Mesendoderm (in vitro differentiated cells): ENCODE measurements at regions not wholly inside any gene's neighbourhood (a gene's known extent, or its start where the extent isn't known, plus 50 kb on each side); places are given as distances from the start of the nearest gene placed in this dataset.

Experiments used
- DNase-seq: peaks from one replicate; pipeline ENCODE4 v3.0.0; 2013
- H2AK5ac ChIP-seq: 2 replicates; pipeline ENCODE4 v1.6.1; 2013; ENCODE audit warnings: low read length, inconsistent platforms
- H2BK120ac ChIP-seq: 2 replicates; pipeline ENCODE4 v1.6.1; 2013; ENCODE audit warnings: low read depth, mild to moderate bottlenecking, low read length, moderate library complexity, mixed read lengths
- H2BK15ac ChIP-seq: replicated peaks from 2 replicates; pipeline ENCODE4 v1.6.1; 2013; ENCODE audit warnings: low read depth, mild to moderate bottlenecking, moderate library complexity
- H2BK5ac ChIP-seq: 2 replicates; pipeline ENCODE4 v1.6.1; 2013; ENCODE audit warnings: low read length, inconsistent platforms
- H3K18ac ChIP-seq: 2 replicates; pipeline ENCODE4 v1.6.1; 2013; ENCODE audit warnings: mild to moderate bottlenecking, low read length, mixed read lengths
- H3K23ac ChIP-seq: one replicate; pipeline ENCODE4 v1.6.1; 2013; ENCODE audit warnings: low read length
- H3K27ac ChIP-seq: 2 replicates; pipeline ENCODE4 v1.5.1; 2013; ENCODE audit warnings: low read depth, mild to moderate bottlenecking, inconsistent platforms, low read length, moderate library complexity
- H3K27me3 ChIP-seq: 2 replicates; pipeline ENCODE4 v1.6.1; 2013; ENCODE audit warnings: low read length, control low read depth, mild to moderate bottlenecking, inconsistent platforms; ENCODE audit not compliant: insufficient read depth, poor library complexity
- H3K36me3 ChIP-seq: 2 replicates; pipeline ENCODE4 v1.6.1; 2013; ENCODE audit warnings: low read length, inconsistent platforms; ENCODE audit not compliant: control insufficient read depth, insufficient read depth
- H3K4ac ChIP-seq: one replicate; pipeline ENCODE4 v1.6.1; 2013; ENCODE audit warnings: low read depth, mild to moderate bottlenecking, low read length, moderate library complexity
- H3K4me1 ChIP-seq: 2 replicates; pipeline ENCODE4 v1.6.1; 2013; ENCODE audit warnings: low read depth, low read length, inconsistent platforms; ENCODE audit not compliant: control insufficient read depth
- H3K4me2 ChIP-seq: 2 replicates; pipeline ENCODE4 v1.6.1; 2013; ENCODE audit warnings: low read length
- H3K4me3 ChIP-seq: 2 replicates; pipeline ENCODE4 v1.5.1; 2013; ENCODE audit warnings: mild to moderate bottlenecking, low read length
- H3K56ac ChIP-seq: one replicate; pipeline ENCODE4 v1.6.1; 2013; ENCODE audit warnings: low read length
- H3K79me1 ChIP-seq: 2 replicates; pipeline ENCODE4 v1.6.1; 2013; ENCODE audit warnings: low read length, inconsistent platforms
- H3K79me2 ChIP-seq: 2 replicates; pipeline ENCODE4 v1.6.1; 2013; ENCODE audit warnings: mild to moderate bottlenecking, low read length; ENCODE audit not compliant: control insufficient read depth, insufficient read depth
- H3K9ac ChIP-seq: 2 replicates; pipeline ENCODE4 v1.6.1; 2013; ENCODE audit warnings: low read length, inconsistent platforms
- H4K5ac ChIP-seq: one replicate; pipeline ENCODE4 v1.6.1; 2013; ENCODE audit warnings: low read length
- H4K8ac ChIP-seq: one replicate; pipeline ENCODE4 v1.6.1; 2013; ENCODE audit warnings: low read depth, mild to moderate bottlenecking, control low read depth, low read length, moderate library complexity
- WGBS: extraction: QIAGEN DNeasy Blood & Tissue Kit; methylation state at CpG from one replicate; pipeline ENCODE4 v1.1.7; 2013; ENCODE audit warnings: low lambda C conversion rate, missing lambda C conversion rate; ENCODE audit not compliant: insufficient coverage; ENCODE audit errors: extremely low coverage; 5-methylcytosine and 5-hydroxymethylcytosine counted together

- Histone ChIP-seq H2BK120ac (no peak overlapping the region), H3K56ac (no peak overlapping the region), H3K18ac (no peak overlapping the region), H2BK5ac (no peak overlapping the region), H3K79me2 (no peaks in the 10 kb centered on the region), H3K9ac (no peak overlapping the region), H3K4me2 (no peak overlapping the region), H3K79me1 (no peaks in the 10 kb centered on the region), H3K4me1 (no peaks in the 10 kb centered on the region), H4K8ac (no peak overlapping the region), H3K27me3 (no peaks in the 10 kb centered on the region), H2AK5ac (no peak overlapping the region), H2BK15ac (no peak overlapping the region), H3K27ac (no peak overlapping the region), H3K23ac (no peak overlapping the region), H4K5ac (no peak overlapping the region), H3K4ac (no peak overlapping the region), H3K36me3 (no peaks in the 10 kb centered on the region), H3K4me3 (no peak overlapping the region)
- no peak for DNase-seq
- no CpG with 5 or more reads among the region's 2 CpGs for WGBS
These were observed 1014.3 kb downstream of the SLITRK5 start for GRCh38 chr13:88685459-88685858.

GRCh38 chr13:88701551-88701950, 1030.4 kb downstream of the SLITRK5 start:
- Histone ChIP-seq H3K9ac (no peak overlapping the region), H3K27ac (no peak overlapping the region), H2BK5ac (no peak overlapping the region), H3K36me3 (no peaks in the 10 kb centered on the region), H3K4me3 (no peak overlapping the region), H3K27me3 (no peaks in the 10 kb centered on the region), H4K8ac (no peak overlapping the region), H3K79me2 (no peaks in the 10 kb centered on the region), H3K4me2 (no peak overlapping the region), H3K56ac (no peak overlapping the region), H3K18ac (no peak overlapping the region), H2BK15ac (no peak overlapping the region), H2AK5ac (no peak overlapping the region), H3K4me1 (no peaks in the 10 kb centered on the region), H3K4ac (no peak overlapping the region), H2BK120ac (no peak overlapping the region), H3K79me1 (no peaks in the 10 kb centered on the region), H4K5ac (no peak overlapping the region), H3K23ac (no peak overlapping the region)
- DNase-seq, result no peak

GRCh38 chr13:88704600-88705275, 1033.6 kb downstream of the SLITRK5 start:
- Histone ChIP-seq H3K56ac (no peak overlapping the region), H2BK5ac (no peak overlapping the region), H3K4ac (no peak overlapping the region), H2AK5ac (no peak overlapping the region), H3K4me2 (no peak overlapping the region), H3K9ac (no peak overlapping the region), H3K23ac (no peak overlapping the region), H3K18ac (no peak overlapping the region), H3K27me3 (no peaks in the 10 kb centered on the region), H2BK15ac (no peak overlapping the region), H4K5ac (no peak overlapping the region), H3K79me2 (no peaks in the 10 kb centered on the region), H3K4me1 (no peaks in the 10 kb centered on the region), H3K79me1 (no peaks in the 10 kb centered on the region), H3K36me3 (no peaks in the 10 kb centered on the region), H3K4me3 (no peak overlapping the region), H2BK120ac (no peak overlapping the region), H3K27ac (no peak overlapping the region), H4K8ac (no peak overlapping the region)
- no CpG with 5 or more reads among the region's 7 CpGs for WGBS
- DNase-seq, result peak; percentile 42

- Histone ChIP-seq H2BK5ac (no peak overlapping the region), H3K79me2 (no peaks in the 10 kb centered on the region), H3K4ac (no peak overlapping the region), H3K27ac (no peak overlapping the region), H3K79me1 (no peaks in the 10 kb centered on the region), H2BK15ac (no peak overlapping the region), H4K8ac (no peak overlapping the region), H3K9ac (no peak overlapping the region), H2BK120ac (no peak overlapping the region), H4K5ac (no peak overlapping the region), H3K23ac (no peak overlapping the region), H3K27me3 (no peaks in the 10 kb centered on the region), H2AK5ac (no peak overlapping the region), H3K18ac (no peak overlapping the region), H3K4me1 (no peaks in the 10 kb centered on the region), H3K56ac (no peak overlapping the region), H3K36me3 (no peaks in the 10 kb centered on the region), H3K4me3 (no peak overlapping the region), H3K4me2 (no peak overlapping the region)
- no peak for DNase-seq
These were observed 1036.5 kb downstream of the SLITRK5 start for GRCh38 chr13:88707646-88708045.

- Histone ChIP-seq H4K5ac (no peak overlapping the region), H3K79me2 (no peaks in the 10 kb centered on the region), H3K23ac (no peak overlapping the region), H3K18ac (no peak overlapping the region), H2BK15ac (no peak overlapping the region), H2BK120ac (no peak overlapping the region), H3K27me3 (no peaks in the 10 kb centered on the region), H4K8ac (no peak overlapping the region), H3K56ac (no peak overlapping the region), H2BK5ac (no peak overlapping the region), H3K4ac (no peak overlapping the region), H3K79me1 (no peaks in the 10 kb centered on the region), H3K4me3 (no peak overlapping the region), H3K27ac (no peak overlapping the region), H3K4me2 (no peak overlapping the region), H3K9ac (no peak overlapping the region), H3K36me3 (no peaks in the 10 kb centered on the region), H2AK5ac (no peak overlapping the region), H3K4me1 (no peaks in the 10 kb centered on the region)
- WGBS, result no CpG with 5 or more reads among the region's 22 CpGs
- DNase-seq, result no peak
These were observed 1046.8 kb downstream of the SLITRK5 start for GRCh38 chr13:88717946-88718345.

GRCh38 chr13:88718781-88719180, 1047.6 kb downstream of the SLITRK5 start:
- Histone ChIP-seq H3K79me2 (no peaks in the 10 kb centered on the region), H3K9ac (no peak overlapping the region), H2BK15ac (no peak overlapping the region), H3K23ac (no peak overlapping the region), H3K36me3 (no peaks in the 10 kb centered on the region), H2AK5ac (no peak overlapping the region), H3K18ac (no peak overlapping the region), H2BK5ac (no peak overlapping the region), H3K56ac (no peak overlapping the region), H3K4me1 (no peaks in the 10 kb centered on the region), H4K8ac (no peak overlapping the region), H3K27me3 (no peaks in the 10 kb centered on the region), H2BK120ac (no peak overlapping the region), H3K27ac (no peak overlapping the region), H3K4me3 (no peak overlapping the region), H4K5ac (no peak overlapping the region), H3K4me2 (no peak overlapping the region), H3K4ac (no peak overlapping the region), H3K79me1 (no peaks in the 10 kb centered on the region)
- DNase-seq, result no peak
- WGBS, result no CpG with 5 or more reads among the region's 1 CpG
